A673 (cell line): ENCODE measurements at regions not wholly inside any gene's neighbourhood (a gene's known extent, or its start where the extent isn't known, plus 50 kb on each side); places are given as distances from the start of the nearest gene placed in this dataset.
"Not testable (repeated sequence)": the region's sequence is repeated elsewhere in the genome, so short reads cannot be mapped to it uniquely, and the experiment has no call there.

ENCODE experiments used
- CTCF ChIP-seq: fragments of 300-800, 200-600 bp; sonication (generic); conservative IDR thresholded peaks from 2 replicates; pipeline ENCODE4 v1.5.1; 2017; ENCODE audit warnings: low read depth, mild to moderate bottlenecking, antibody characterized with exemption, low read length, moderate library complexity, mixed read lengths
- EZH2 ChIP-seq: fragments of 200-600 bp; sonication (generic); IDR thresholded peaks from 2 replicates; pipeline ENCODE4 v1.6.1; 2017; ENCODE audit warnings: borderline replicate concordance, low read depth, mild to moderate bottlenecking, mixed read lengths, antibody characterized with exemption, low read length; ENCODE audit not compliant: poor library complexity, severe bottlenecking

DNA sequence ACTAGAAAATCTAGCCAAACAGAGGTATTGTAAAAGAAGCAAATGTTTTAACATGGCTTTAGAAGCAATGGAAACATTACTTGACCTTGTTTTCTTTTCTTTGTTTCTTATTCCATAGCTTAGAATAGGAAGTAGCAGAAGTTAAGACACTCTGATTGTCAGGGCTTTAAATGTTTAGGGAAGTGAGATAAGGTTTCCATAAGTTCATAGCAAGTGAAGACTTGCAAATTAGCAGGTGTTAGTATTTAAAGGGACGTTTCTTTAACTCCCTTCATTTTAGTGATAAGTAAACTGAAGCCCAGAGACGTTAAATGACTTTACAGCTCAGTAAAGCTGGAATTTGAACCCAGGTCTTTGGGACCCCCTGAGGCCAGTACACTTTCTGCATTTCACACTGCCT lies 338.7 kb upstream of the NOTCH2NLA start:
- not testable (repeated sequence) for TF ChIP-seq CTCF, EZH2
